ENCODE measurements at regions not wholly inside any gene's neighbourhood (a gene's known extent, or its start where the extent isn't known, plus 50 kb on each side); places are given as distances from the start of the nearest gene placed in this dataset.

- no peak for DNase-seq (ENCODE audit: low read depth)
- TF ChIP-seq CTCF (IDR thresholded peaks at IDR 0.05; ENCODE audit: control insufficient read depth, extremely low read depth, insufficient read depth): no peak
- no peak overlapping the region for H3K4me3 ChIP-seq (ENCODE audit: low read depth, low read length)
Measured at GRCh38 chr4:189445613-189446012, 495.1 kb upstream of the FRG1 start.

- no peak for TF ChIP-seq CTCF (IDR thresholded peaks at IDR 0.05; ENCODE audit: control insufficient read depth, extremely low read depth, insufficient read depth)
- DNase-seq (ENCODE audit: low read depth): no peak
- H3K4me3 ChIP-seq (ENCODE audit: low read depth, low read length): no peak overlapping the region
Measured at GRCh38 chr4:189463734-189464133, 476.9 kb upstream of the FRG1 start.

GRCh38 chr4:189494407-189494806 is 446.3 kb upstream of the FRG1 start:
- H3K4me3 ChIP-seq (ENCODE audit: low read depth, low read length): no peak overlapping the region
- no peak for DNase-seq (ENCODE audit: low read depth)
- TF ChIP-seq CTCF (IDR thresholded peaks at IDR 0.05; ENCODE audit: control insufficient read depth, extremely low read depth, insufficient read depth): no peak

- no peak overlapping the region for H3K4me3 ChIP-seq (ENCODE audit: low read depth, low read length)
- no peak for TF ChIP-seq CTCF (IDR thresholded peaks at IDR 0.05; ENCODE audit: control insufficient read depth, extremely low read depth, insufficient read depth)
- no peak for DNase-seq (ENCODE audit: low read depth)
Measured at GRCh38 chr4:189497516-189497915, 443.2 kb upstream of the FRG1 start.

GRCh38 chr4:189497996-189498395 is 442.7 kb upstream of the FRG1 start:
- H3K4me3 ChIP-seq (ENCODE audit: low read depth, low read length): no peak overlapping the region
- no peak for TF ChIP-seq CTCF (IDR thresholded peaks at IDR 0.05; ENCODE audit: control insufficient read depth, extremely low read depth, insufficient read depth)
- no peak for DNase-seq (ENCODE audit: low read depth)

- H3K4me3 ChIP-seq (ENCODE audit: low read depth, low read length): no peak overlapping the region
- no peak for TF ChIP-seq CTCF (IDR thresholded peaks at IDR 0.05; ENCODE audit: control insufficient read depth, extremely low read depth, insufficient read depth)
Measured at GRCh38 chr4:189498457-189498856, 442.2 kb upstream of the FRG1 start.

GRCh38 chr4:189499696-189500095 is 441.0 kb upstream of the FRG1 start:
- TF ChIP-seq CTCF (IDR thresholded peaks at IDR 0.05; ENCODE audit: control insufficient read depth, extremely low read depth, insufficient read depth): no peak
- DNase-seq (ENCODE audit: low read depth): no peak
- no peak overlapping the region for H3K4me3 ChIP-seq (ENCODE audit: low read depth, low read length)

More at GRCh38 chr4:189498457-189498856, 442.2 kb upstream of the FRG1 start:
- DNase-seq (ENCODE audit: low read depth): no peak
